HCT116 (cell line): ENCODE measurements at regions not wholly inside any gene's neighbourhood (a gene's known extent, or its start where the extent isn't known, plus 50 kb on each side); places are given as distances from the start of the nearest gene placed in this dataset.
A peak's percentile ranks its signal among the peaks of the same experiment; 100 is the strongest.

Experiments
- ATAC-seq: fragments of 200-7000 bp; cut with Tn5 transposase; 2 replicates; pipeline ENCODE4 v1.9.1; 2020; ENCODE audit warnings: mild to moderate bottlenecking, moderate library complexity
- BruUV-seq: library from RNA; stranded (reverse); fragments of 400-500 nt; replicated peaks from 2 replicates; lab custom pipeline; 2021; lab: Mats Ljungman, UMichigan
- CTCF ChIA-PET: fragments of 300-600 bp; sonication (Branson Sonifier 250); formaldehyde crosslinking; loops from one replicate; lab custom pipeline; 2021; ENCODE audit warnings: antibody characterized with exemption; lab: Charles Lee
- POLR2A ChIA-PET: fragments of 300-600, 350-600 bp; sonication (Branson Sonifier 250); formaldehyde crosslinking; loops from one replicate; lab custom pipeline; 2021; ENCODE audit warnings: antibody characterized with exemption; lab: Charles Lee
- RAD21 ChIA-PET, 2 experiments: fragments of 300-600 bp; sonication (Branson Sonifier 250); formaldehyde crosslinking; loops; one replicate each; lab custom pipeline; 2023; ENCODE audit warnings: low total read pairs in 2 of 2; ENCODE audit not compliant: uncharacterized antibody in 2 of 2, unreplicated experiment in 2 of 2, low non-redundant PET in 1 of 2; lab: Charles Lee
- DNase-seq: peaks from one replicate; pipeline ENCODE4 v3.0.0-alpha.2; 2010; ENCODE audit warnings: low read depth, low spot score
- H2AFZ ChIP-seq: fragments of 200-600 bp; shearing (Covaris generic), sonication (generic); 2 replicates; pipeline ENCODE4 v1.6.1; 2017; ENCODE audit warnings: low read depth, mixed run types, mixed read lengths, antibody characterized with exemption, low read length; ENCODE audit not compliant: poor library complexity, severe bottlenecking
- H3K27ac ChIP-seq: 2 replicates; pipeline ENCODE4 v1.5.1; 2012; ENCODE audit warnings: low read depth, low read length
- H3K27me3 ChIP-seq: fragments of 200-600 bp; sonication (generic); 2 replicates; pipeline ENCODE4 v1.6.1; 2016; ENCODE audit warnings: mixed run types, low read length, mixed read lengths; ENCODE audit not compliant: insufficient read depth
- H3K36me3 ChIP-seq, 2 experiments: fragments of 200-500 bp in 1 of 2; fragments of 200-600 bp in 1 of 2; sonication (Bioruptor generic) in 1 of 2; sonication (generic) in 1 of 2; 2 replicates each; pipeline versions ENCODE4 v1.5.1 to v1.6.1; 2014 to 2016; ENCODE audit warnings: low read length in 2 of 2, inconsistent platforms in 1 of 2, mixed read lengths in 1 of 2, mixed run types in 1 of 2; ENCODE audit not compliant: insufficient read depth in 2 of 2, control insufficient read depth in 1 of 2
- H3K4me1 ChIP-seq, 2 experiments: fragments of 200-600 bp in 1 of 2; sonication (generic) in 1 of 2; 2 replicates each; pipeline versions ENCODE4 v1.5.1 to v1.6.1; 2012 to 2017; ENCODE audit warnings: low read length in 2 of 2, inconsistent platforms in 1 of 2, mild to moderate bottlenecking in 1 of 2, mixed read lengths in 1 of 2, mixed run types in 1 of 2, moderate library complexity in 1 of 2; ENCODE audit not compliant: insufficient read depth in 2 of 2, control insufficient read depth in 1 of 2
- H3K4me2 ChIP-seq: fragments of 200-600 bp; sonication (generic); 2 replicates; pipeline ENCODE4 v1.6.1; 2017; ENCODE audit warnings: mixed run types, low read length, mixed read lengths
- H3K4me3 ChIP-seq, 2 experiments: fragments of 200-600 bp in 1 of 2; sonication (generic) in 1 of 2; replicated peaks in 1 of 2; 2 replicates each; pipeline ENCODE4 v1.5.1; 2011 to 2016; ENCODE audit warnings: low read length in 2 of 2, control low read depth in 1 of 2, low read depth in 1 of 2, mild to moderate bottlenecking in 1 of 2, mixed read lengths in 1 of 2, mixed run types in 1 of 2
- H3K79me2 ChIP-seq: fragments of 200-600 bp; sonication (generic); 2 replicates; pipeline ENCODE4 v1.6.1; 2017; ENCODE audit warnings: mild to moderate bottlenecking, mixed run types, low read length, moderate library complexity, mixed read lengths; ENCODE audit not compliant: insufficient read depth
- H3K9ac ChIP-seq: fragments of 200-600 bp; sonication (generic); 2 replicates; pipeline ENCODE4 v1.6.1; 2016; ENCODE audit warnings: low read length, mixed read lengths
- H3K9me2 ChIP-seq: fragments of 200-600 bp; sonication (generic), shearing (Covaris generic); 2 replicates; pipeline ENCODE4 v1.6.1; 2017; ENCODE audit warnings: mixed run types, mild to moderate bottlenecking, moderate library complexity; ENCODE audit not compliant: insufficient read depth
- H3K9me3 ChIP-seq, 2 experiments: fragments of 200-500 bp in 1 of 2; fragments of 200-600 bp in 1 of 2; sonication (Bioruptor generic) in 1 of 2; sonication (generic) in 1 of 2; 2 replicates each; pipeline ENCODE4 v1.6.1; 2014 to 2017; ENCODE audit warnings: low read length in 2 of 2, mixed read lengths in 2 of 2, inconsistent platforms in 1 of 2, low read depth in 1 of 2, mild to moderate bottlenecking in 1 of 2, mixed run types in 1 of 2, moderate library complexity in 1 of 2; ENCODE audit not compliant: control insufficient read depth in 1 of 2, insufficient read depth in 1 of 2
- H4K20me1 ChIP-seq: fragments of 200-600 bp; sonication (generic), shearing (Covaris generic); 2 replicates; pipeline ENCODE4 v1.6.1; 2017; ENCODE audit warnings: mixed run types, mild to moderate bottlenecking, moderate library complexity; ENCODE audit not compliant: insufficient read depth
- EGR1 ChIP-seq: IDR thresholded peaks from 2 replicates; pipeline ENCODE4 v1.6.1; 2012; ENCODE audit warnings: low read depth
- ELF1 ChIP-seq: IDR thresholded peaks from 2 replicates; pipeline ENCODE4 v1.6.1; 2012; ENCODE audit warnings: low read depth, borderline replicate concordance
- FOSL1 ChIP-seq: IDR thresholded peaks from 2 replicates; pipeline ENCODE4 v1.6.1; 2012; ENCODE audit warnings: low read depth
- JUND ChIP-seq: IDR thresholded peaks from 2 replicates; pipeline ENCODE4 v1.6.1; 2012
- RAD21 ChIP-seq: IDR thresholded peaks from 2 replicates; pipeline ENCODE4 v1.6.1; 2012; ENCODE audit warnings: low read depth, mild to moderate bottlenecking
- SIN3A ChIP-seq: IDR thresholded peaks from 2 replicates; pipeline ENCODE4 v1.6.1; 2012; ENCODE audit warnings: low read depth
- TCF7L2 ChIP-seq: IDR thresholded peaks from 2 replicates; pipeline ENCODE4 v1.7.0; 2011; ENCODE audit warnings: borderline replicate concordance, inconsistent platforms; ENCODE audit not compliant: insufficient read depth, insufficient read length; ENCODE audit errors: extremely low read depth
- ZNF274 ChIP-seq: fragments of 200-500 bp; sonication (Bioruptor generic); IDR thresholded peaks from 2 replicates; pipeline ENCODE4 v1.6.1; 2014; ENCODE audit warnings: mild to moderate bottlenecking, low read depth, low read length, inconsistent platforms
- intact Hi-C: fragments of 100-400 bp; cut with micrococcal nuclease; formaldehyde crosslinking; loops from 2 replicates; pipeline ENCODE4 v1.10.0; 2022
- TF ChIP-seq, protein P1 (sequence below): IDR thresholded peaks from 2 replicates; pipeline ENCODE4 v1.6.1; 2012; ENCODE audit warnings: low read depth

DNA sequence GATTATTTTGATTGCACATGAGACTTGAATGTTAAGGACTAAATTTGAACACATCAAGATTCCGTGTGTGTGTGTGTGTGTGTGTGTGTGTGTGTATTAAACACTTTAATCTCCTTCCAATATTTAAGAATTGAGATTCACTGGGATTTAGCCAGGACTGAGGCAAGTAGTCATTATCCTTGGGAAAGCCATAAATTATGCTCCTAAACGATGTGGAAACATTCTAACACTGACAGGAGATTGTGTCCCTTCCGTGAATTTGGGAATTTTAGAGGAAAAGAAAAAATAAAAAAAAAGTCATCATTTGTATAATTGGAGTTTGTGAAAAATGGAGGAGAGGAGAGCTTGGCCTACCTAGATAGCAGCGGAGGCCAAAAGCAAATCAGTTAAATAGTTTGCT is 212.9 kb downstream of the DUSP6 start (continued):
- TF ChIP-seq, protein P1, sequence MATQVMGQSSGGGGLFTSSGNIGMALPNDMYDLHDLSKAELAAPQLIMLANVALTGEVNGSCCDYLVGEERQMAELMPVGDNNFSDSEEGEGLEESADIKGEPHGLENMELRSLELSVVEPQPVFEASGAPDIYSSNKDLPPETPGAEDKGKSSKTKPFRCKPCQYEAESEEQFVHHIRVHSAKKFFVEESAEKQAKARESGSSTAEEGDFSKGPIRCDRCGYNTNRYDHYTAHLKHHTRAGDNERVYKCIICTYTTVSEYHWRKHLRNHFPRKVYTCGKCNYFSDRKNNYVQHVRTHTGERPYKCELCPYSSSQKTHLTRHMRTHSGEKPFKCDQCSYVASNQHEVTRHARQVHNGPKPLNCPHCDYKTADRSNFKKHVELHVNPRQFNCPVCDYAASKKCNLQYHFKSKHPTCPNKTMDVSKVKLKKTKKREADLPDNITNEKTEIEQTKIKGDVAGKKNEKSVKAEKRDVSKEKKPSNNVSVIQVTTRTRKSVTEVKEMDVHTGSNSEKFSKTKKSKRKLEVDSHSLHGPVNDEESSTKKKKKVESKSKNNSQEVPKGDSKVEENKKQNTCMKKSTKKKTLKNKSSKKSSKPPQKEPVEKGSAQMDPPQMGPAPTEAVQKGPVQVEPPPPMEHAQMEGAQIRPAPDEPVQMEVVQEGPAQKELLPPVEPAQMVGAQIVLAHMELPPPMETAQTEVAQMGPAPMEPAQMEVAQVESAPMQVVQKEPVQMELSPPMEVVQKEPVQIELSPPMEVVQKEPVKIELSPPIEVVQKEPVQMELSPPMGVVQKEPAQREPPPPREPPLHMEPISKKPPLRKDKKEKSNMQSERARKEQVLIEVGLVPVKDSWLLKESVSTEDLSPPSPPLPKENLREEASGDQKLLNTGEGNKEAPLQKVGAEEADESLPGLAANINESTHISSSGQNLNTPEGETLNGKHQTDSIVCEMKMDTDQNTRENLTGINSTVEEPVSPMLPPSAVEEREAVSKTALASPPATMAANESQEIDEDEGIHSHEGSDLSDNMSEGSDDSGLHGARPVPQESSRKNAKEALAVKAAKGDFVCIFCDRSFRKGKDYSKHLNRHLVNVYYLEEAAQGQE, result no peak
- TF ChIP-seq RAD21 (no peak), JUND (no peak), SIN3A (no peak)

DNA sequence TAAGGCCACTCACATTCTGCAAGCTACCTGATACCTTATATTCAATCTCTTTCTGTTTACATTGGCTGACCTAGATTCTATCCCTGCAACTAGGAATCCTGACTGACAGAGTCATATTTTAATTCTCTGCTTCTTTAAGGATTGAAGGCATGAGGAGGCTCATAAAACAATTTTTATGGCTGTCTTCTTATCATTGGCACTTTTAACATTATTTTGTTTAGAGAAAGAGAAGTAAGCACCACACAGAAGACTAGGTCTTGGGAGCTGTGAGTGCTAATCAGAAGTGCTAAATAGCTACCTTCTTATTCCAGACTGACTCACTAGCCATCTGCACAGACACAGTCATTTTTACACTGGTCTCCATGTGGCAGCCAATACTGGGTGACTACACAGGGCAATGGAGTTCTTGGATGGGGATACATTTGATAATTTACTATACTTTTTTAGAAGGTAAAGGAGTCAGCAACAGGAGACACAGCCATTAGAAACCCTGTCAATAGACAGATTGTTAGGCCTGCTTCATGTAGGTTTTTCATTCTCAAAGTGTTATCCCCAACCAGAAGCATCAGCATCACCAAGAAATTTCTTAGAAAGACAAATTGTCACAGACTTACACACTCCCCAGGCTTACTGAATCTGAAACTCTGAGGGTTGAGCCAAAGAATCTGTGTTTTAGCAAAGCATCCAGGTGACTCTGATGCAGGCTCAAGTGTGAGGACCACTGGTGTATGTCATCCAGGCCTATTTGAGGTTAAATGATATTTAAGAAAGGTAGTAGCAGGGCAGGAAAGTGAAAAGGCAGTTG is 214.1 kb downstream of the DUSP6 start:
- ChIA-PET POLR2A (no interaction called here), CTCF (no interaction called here), RAD21 (no interaction called here)
- no peak for ATAC-seq
- TF ChIP-seq FOSL1, result no peak
- TF ChIP-seq TCF7L2, result no peak
- TF ChIP-seq ELF1, result no peak
- no peak for TF ChIP-seq JUND
- no peak for TF ChIP-seq EGR1
- TF ChIP-seq ZNF274, result no peak
- no peaks in the 10 kb centered on the region for H3K36me3 ChIP-seq
- no peaks in the 10 kb centered on the region for H3K9me3 ChIP-seq
- no peak overlapping the region for H3K4me2 ChIP-seq
- no peak for DNase-seq
- H3K27ac ChIP-seq, result no peak overlapping the region
- H3K79me2 ChIP-seq, result no peaks in the 10 kb centered on the region
- no peak overlapping the region for H3K9ac ChIP-seq
- no peaks in the 10 kb centered on the region for H4K20me1 ChIP-seq
- H3K9me2 ChIP-seq, result no peaks in the 10 kb centered on the region
- no peaks in the 10 kb centered on the region for H3K27me3 ChIP-seq
- no peak overlapping the region for H3K4me3 ChIP-seq
- BruUV-seq, result no TSS peak
- H3K4me1 ChIP-seq, result peaks cover 0 to 37% of the 10 kb centered on the region in 2 experiments; a peak in 3 of 4 replicates
- H2AFZ ChIP-seq, result peak overlapping the region; percentile 12
- intact Hi-C loops, result no loop called here
